ENCODE measurements at regions not wholly inside any gene's neighbourhood (a gene's known extent, or its start where the extent isn't known, plus 50 kb on each side); places are given as distances from the start of the nearest gene placed in this dataset.

DNA sequence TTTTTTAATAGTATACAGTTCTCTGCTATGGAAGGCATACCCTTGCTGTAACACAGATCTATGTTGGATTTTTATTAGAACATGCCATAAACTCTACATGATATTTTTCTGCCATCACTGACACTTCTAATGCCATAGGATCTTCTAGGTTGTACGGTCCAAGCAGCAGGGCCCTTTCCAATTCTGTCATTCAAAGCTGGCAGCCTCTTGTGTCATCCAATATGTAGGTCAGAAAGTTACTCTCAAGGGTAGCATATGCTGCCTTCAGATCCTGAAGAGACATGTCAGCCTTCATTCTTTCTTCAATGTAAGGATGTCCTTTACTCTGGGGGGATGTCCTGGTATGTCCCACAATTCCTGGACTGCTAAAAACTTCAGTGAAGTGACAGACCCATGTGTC is 629.2 kb upstream of the USP24 start:
- Histone ChIP-seq H3K56ac (ENCODE audit: insufficient read length, low read depth, low read length) (no peak overlapping the region), H2BK5ac (ENCODE audit: insufficient read length, low read length) (no peak overlapping the region), H3K18ac (ENCODE audit: insufficient read length, low read depth, low read length) (no peak overlapping the region), H3K4ac (ENCODE audit: low read depth, low read length) (no peak overlapping the region), H2BK120ac (ENCODE audit: low read depth, low read length, poor library complexity, severe bottlenecking) (no peak overlapping the region), H3K14ac (ENCODE audit: insufficient read depth, low read length) (no peak overlapping the region), H3K4me2 (ENCODE audit: insufficient read depth, insufficient read length, low read length) (no peak overlapping the region), H3K27ac (ENCODE audit: insufficient read length, low read depth, low read length) (no peak overlapping the region), H4K5ac (ENCODE audit: insufficient read length, low read depth, low read length) (no peak overlapping the region), H3K79me1 (ENCODE audit: insufficient read depth, low read depth, low read length, poor library complexity, severe bottlenecking) (no peaks in the 10 kb centered on the region), H2BK15ac (ENCODE audit: low read depth, low read length) (no peak overlapping the region), H3K23ac (ENCODE audit: insufficient read length, low read depth, low read length) (no peak overlapping the region), H3K9me3 (ENCODE audit: control insufficient read depth, low read depth, low read length) (no peaks in the 10 kb centered on the region), H4K91ac (ENCODE audit: insufficient read length, low read depth, low read length) (no peak overlapping the region), H3K79me2 (ENCODE audit: insufficient read depth, low read length) (no peaks in the 10 kb centered on the region), H2BK20ac (ENCODE audit: low read depth, low read length, poor library complexity, severe bottlenecking) (no peak overlapping the region), H3K23me2 (ENCODE audit: insufficient read length, low read depth, low read length, poor library complexity, severe bottlenecking) (no peaks in the 10 kb centered on the region), H2AFZ (ENCODE audit: low read length) (no peak overlapping the region), H4K20me1 (ENCODE audit: control insufficient read depth, insufficient read depth, insufficient read length) (no peaks in the 10 kb centered on the region), H3K9ac (ENCODE audit: extremely low read depth, insufficient read length, low read length) (no peak overlapping the region), H2BK12ac (ENCODE audit: insufficient read length, low read depth, low read length) (no peak overlapping the region), H3K4me1 (ENCODE audit: insufficient read depth, low read length) (no peaks in the 10 kb centered on the region), H2AK5ac (ENCODE audit: insufficient read length, low read length) (no peak overlapping the region), H3T11ph (ENCODE audit: low read length) (no peak overlapping the region), H3K27me3 (ENCODE audit: insufficient read depth, low read length) (no peaks in the 10 kb centered on the region), H4K8ac (replicated peaks; ENCODE audit: insufficient read length, low read depth, low read length) (no peak overlapping the region)
- Mint-ChIP-seq H3K36me3 (ENCODE audit: insufficient read depth in 1 of 3, low read depth in 3 of 3) (no peaks in the 10 kb centered on the region), H3K9me3 (no peaks in the 10 kb centered on the region), H3K27me3 (ENCODE audit: low read depth) (no peaks in the 10 kb centered on the region), H3K4me1 (no peaks in the 10 kb centered on the region), H3K4me3 (no peak overlapping the region), H3K27ac (no peak overlapping the region)
- no peak for DNase-seq
- no CpG with 5 or more reads among the region's 1 CpG for WGBS (ENCODE audit: extremely low coverage, insufficient read length, low lambda C conversion rate)
- TF ChIP-seq CTCF (conservative IDR thresholded peaks at IDR 0.05): no peak

Measured in H9 (cell line).